Ovary (tissue), 3 donors: ENCODE measurements at regions not wholly inside any gene's neighbourhood (a gene's known extent, or its start where the extent isn't known, plus 50 kb on each side); places are given as distances from the start of the nearest gene placed in this dataset.

Source experiments
- CTCF ChIP-seq, 3 donors: fragments of 450-650 bp in 2 of 3; fragments of 200-600 bp in 1 of 3; IDR thresholded peaks; one replicate each; pipeline versions ENCODE4 v1.5.1 to v1.8.0; 2016 to 2022; ENCODE audit warnings: antibody characterized with exemption in 3 of 3, mild to moderate bottlenecking in 1 of 3
- EP300 ChIP-seq: sonication (generic); formaldehyde crosslinking; IDR thresholded peaks from one replicate; pipeline ENCODE4 v1.6.1; 2017; ENCODE audit warnings: antibody characterized with exemption
- POLR2A ChIP-seq: fragments of 450-650 bp; IDR thresholded peaks from one replicate; pipeline ENCODE4 v1.6.1; 2017; ENCODE audit warnings: antibody characterized with exemption, mild to moderate bottlenecking, moderate library complexity
- donor health status: DM: no; HTN: no; CAD: no.

GRCh38 chr3:193940526-193940925 lies 195.4 kb upstream of the HES1 start:
- TF ChIP-seq CTCF (IDR thresholded peaks at IDR 0.05): no peak
- TF ChIP-seq POLR2A: no peak
- TF ChIP-seq EP300: no peak
